SK-N-MC (cell line): ENCODE measurements at regions not wholly inside any gene's neighbourhood (a gene's known extent, or its start where the extent isn't known, plus 50 kb on each side); places are given as distances from the start of the nearest gene placed in this dataset.

Experiments
- EZH2 ChIP-seq: fragments of 200-600 bp; sonication (generic); IDR thresholded peaks from one replicate; pipeline ENCODE4 v1.6.1; 2017; ENCODE audit warnings: antibody characterized with exemption
- FOXP2 ChIP-seq: optimal IDR thresholded peaks from 2 replicates; pipeline ENCODE3; 2011; ENCODE audit warnings: mild to moderate bottlenecking, moderate library complexity; ENCODE audit not compliant: insufficient read depth; ENCODE audit errors: extremely low read length, control extremely low read depth
- POLR2AphosphoS5 ChIP-seq: IDR thresholded peaks from 2 replicates; pipeline ENCODE4 v1.6.1; 2012; ENCODE audit warnings: mild to moderate bottlenecking, low read depth, low read length, borderline replicate concordance

- TF ChIP-seq POLR2AphosphoS5 (no peak), EZH2 (no peak), FOXP2 (no peak)
Observed at GRCh38 chr7:109462171-109462570, 892.5 kb downstream of the DNAJB9 start.
